ENCODE measurements at regions not wholly inside any gene's neighbourhood (a gene's known extent, or its start where the extent isn't known, plus 50 kb on each side); places are given as distances from the start of the nearest gene placed in this dataset.

- Histone ChIP-seq H3K36me3 (no peaks in the 10 kb centered on the region), H3K4me1 (peaks cover 0 to 8% (median 3%) of the 10 kb centered on the region in 6 donors), H3K27me3 (replicated peaks in 1 of 7) (no peaks in the 10 kb centered on the region), H3K4me3 (no peak overlapping the region), H3K27ac (no peak overlapping the region), H3K9me3 (no peaks in the 10 kb centered on the region)
- WGBS, 5 donors, result 78 to 84% (median 80%) methylated on average over 6 of the region's 6 CpGs
- TF ChIP-seq POLR2AphosphoS5 (IDR thresholded peaks at IDR 0.05) (no peak), CTCF (IDR thresholded peaks at IDR 0.05 in 8 of 11, conservative IDR thresholded peaks at IDR 0.05 in 3 of 11) (no peak), POLR2A (IDR thresholded peaks at IDR 0.05) (no peak)
- intact Hi-C loops (cut with DNase I; ENCODE audit: low total_unique reads), result no loop called here
- no peak for DNase-seq
Observed at GRCh38 chr10:6953271-6953801, 373.3 kb upstream of the PRKCQ start.

- H3K36me3 ChIP-seq, result no peaks in the 10 kb centered on the region
- no peaks in the 10 kb centered on the region for H3K9me3 ChIP-seq
Observed at GRCh38 chr10:6951732-6952131, 371.7 kb upstream of the PRKCQ start.

GRCh38 chr10:6950133-6950532 lies 370.1 kb upstream of the PRKCQ start:
- DNase-seq, result no peak
- Histone ChIP-seq H3K9me3 (no peaks in the 10 kb centered on the region), H3K36me3 (no peaks in the 10 kb centered on the region), H3K27me3 (replicated peaks in 1 of 7) (no peaks in the 10 kb centered on the region), H3K27ac (no peak overlapping the region), H3K4me3 (no peak overlapping the region), H3K4me1 (no peaks in the 10 kb centered on the region)
- TF ChIP-seq POLR2A (IDR thresholded peaks at IDR 0.05), result no peak
- TF ChIP-seq POLR2AphosphoS5 (IDR thresholded peaks at IDR 0.05), result no peak
- no peak for TF ChIP-seq CTCF (IDR thresholded peaks at IDR 0.05 in 8 of 11, conservative IDR thresholded peaks at IDR 0.05 in 3 of 11)
- intact Hi-C loops (cut with DNase I; ENCODE audit: low total_unique reads), result no loop called here
- WGBS, 5 donors, result 90 to 98% (median 93%) methylated on average over 2 of the region's 2 CpGs

More at GRCh38 chr10:6951732-6952131, 371.7 kb upstream of the PRKCQ start:
- H3K4me3 ChIP-seq, result no peak overlapping the region
- H3K27ac ChIP-seq, result no peak overlapping the region
- DNase-seq, result no peak
- no peaks in the 10 kb centered on the region for H3K4me1 ChIP-seq
- WGBS, 5 donors, result 88 to 95% (median 93%) methylated on average over 4 of the region's 4 CpGs
- TF ChIP-seq POLR2A (IDR thresholded peaks at IDR 0.05), result no peak
- no peak for TF ChIP-seq CTCF (IDR thresholded peaks at IDR 0.05 in 8 of 11, conservative IDR thresholded peaks at IDR 0.05 in 3 of 11)
- no peak for TF ChIP-seq POLR2AphosphoS5 (IDR thresholded peaks at IDR 0.05)
- intact Hi-C loops (cut with DNase I; ENCODE audit: low total_unique reads), result no loop called here
- H3K27me3 ChIP-seq (replicated peaks in 1 of 7), result no peaks in the 10 kb centered on the region

GRCh38 chr10:6944436-6944835 lies 364.4 kb upstream of the PRKCQ start:
- no peaks in the 10 kb centered on the region for H3K4me1 ChIP-seq
- H3K4me3 ChIP-seq, result no peak overlapping the region
- no peaks in the 10 kb centered on the region for H3K27me3 ChIP-seq (replicated peaks in 1 of 7)
- no peaks in the 10 kb centered on the region for H3K9me3 ChIP-seq
- no peak overlapping the region for H3K27ac ChIP-seq
- DNase-seq, result no peak
- 89 to 95% (median 91%) methylated on average over 4 of the region's 4 CpGs for WGBS, 5 donors
- TF ChIP-seq POLR2AphosphoS5 (IDR thresholded peaks at IDR 0.05) (no peak), CTCF (IDR thresholded peaks at IDR 0.05 in 8 of 11, conservative IDR thresholded peaks at IDR 0.05 in 3 of 11) (no peak), POLR2A (IDR thresholded peaks at IDR 0.05) (no peak)
- no peaks in the 10 kb centered on the region for H3K36me3 ChIP-seq
- intact Hi-C loops (cut with DNase I; ENCODE audit: low total_unique reads), result no loop called here
